Right atrium auricular region (tissue), 2 donors: ENCODE measurements at regions not wholly inside any gene's neighbourhood (a gene's known extent, or its start where the extent isn't known, plus 50 kb on each side); places are given as distances from the start of the nearest gene placed in this dataset.

ENCODE experiments used
- DNase-seq: peaks from one replicate; pipeline ENCODE4 v3.0.0-alpha.2; 2019; ENCODE audit warnings: low spot score
- H3K27ac ChIP-seq, 2 donors: fragments of 200-600 bp; sonication (generic); 1 replicate in 1 of 2; 2 replicates in 1 of 2; pipeline ENCODE4 v1.5.1; 2016 to 2019
- H3K27me3 ChIP-seq, 2 donors: fragments of 200-600 bp; sonication (generic); one replicate each; pipeline versions ENCODE4 v1.5.1 to v1.6.0; 2017 to 2019
- H3K36me3 ChIP-seq: fragments of 200-600 bp; sonication (generic); one replicate; pipeline ENCODE4 v1.5.1; 2016
- H3K4me1 ChIP-seq, 2 donors: fragments of 200-600 bp; sonication (generic); one replicate each; pipeline versions ENCODE4 v1.5.1 to v1.6.0; 2017 to 2019
- H3K4me3 ChIP-seq, 2 donors: fragments of 200-600 bp; sonication (generic); 1 replicate in 1 of 2; 2 replicates in 1 of 2; pipeline ENCODE4 v1.5.1; 2017 to 2019; ENCODE audit warnings: mild to moderate bottlenecking in 1 of 2, moderate library complexity in 1 of 2
- H3K9me3 ChIP-seq, 2 donors: fragments of 200-600 bp; sonication (generic); one replicate each; pipeline ENCODE4 v1.5.1; 2019
- TF ChIP-seq, protein P1 (sequence below), 2 donors: fragments of 200-600 bp; sonication (generic); IDR thresholded peaks; one replicate each; pipeline ENCODE4 v1.5.1; 2019; ENCODE audit warnings: antibody characterized with exemption in 2 of 2

DNA sequence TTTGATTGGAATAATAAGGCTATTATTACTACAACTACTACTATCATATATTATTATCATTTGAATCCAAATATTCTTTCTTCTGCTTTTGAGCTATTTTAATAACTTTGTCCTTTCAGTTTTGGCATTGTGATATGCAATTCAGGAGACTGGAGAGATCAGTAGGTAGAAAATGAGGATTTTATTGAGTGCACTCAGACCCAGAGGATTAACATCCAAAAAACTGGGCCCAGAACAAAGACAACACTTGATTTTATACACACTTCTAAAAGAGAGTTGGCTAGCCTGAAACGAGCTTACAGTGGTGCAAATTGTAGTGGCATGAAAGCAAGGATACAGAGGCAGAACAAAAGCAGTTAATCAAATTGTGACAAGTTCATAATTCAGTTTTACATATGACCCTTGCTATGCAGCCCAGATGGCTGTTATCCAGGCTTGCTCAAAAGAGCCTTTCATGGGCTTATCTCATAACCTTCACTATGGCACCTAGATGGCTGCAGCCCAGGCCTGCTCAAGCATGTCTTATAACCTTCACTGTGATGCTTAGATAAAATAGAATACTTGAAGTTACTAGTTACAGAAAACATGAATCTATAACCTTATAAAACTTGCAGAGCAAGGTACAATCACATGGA is 796.3 kb upstream of the RAG2 start:
- no peaks in the 10 kb centered on the region for H3K4me1 ChIP-seq
- no peaks in the 10 kb centered on the region for H3K27me3 ChIP-seq
- TF ChIP-seq, protein P1, sequence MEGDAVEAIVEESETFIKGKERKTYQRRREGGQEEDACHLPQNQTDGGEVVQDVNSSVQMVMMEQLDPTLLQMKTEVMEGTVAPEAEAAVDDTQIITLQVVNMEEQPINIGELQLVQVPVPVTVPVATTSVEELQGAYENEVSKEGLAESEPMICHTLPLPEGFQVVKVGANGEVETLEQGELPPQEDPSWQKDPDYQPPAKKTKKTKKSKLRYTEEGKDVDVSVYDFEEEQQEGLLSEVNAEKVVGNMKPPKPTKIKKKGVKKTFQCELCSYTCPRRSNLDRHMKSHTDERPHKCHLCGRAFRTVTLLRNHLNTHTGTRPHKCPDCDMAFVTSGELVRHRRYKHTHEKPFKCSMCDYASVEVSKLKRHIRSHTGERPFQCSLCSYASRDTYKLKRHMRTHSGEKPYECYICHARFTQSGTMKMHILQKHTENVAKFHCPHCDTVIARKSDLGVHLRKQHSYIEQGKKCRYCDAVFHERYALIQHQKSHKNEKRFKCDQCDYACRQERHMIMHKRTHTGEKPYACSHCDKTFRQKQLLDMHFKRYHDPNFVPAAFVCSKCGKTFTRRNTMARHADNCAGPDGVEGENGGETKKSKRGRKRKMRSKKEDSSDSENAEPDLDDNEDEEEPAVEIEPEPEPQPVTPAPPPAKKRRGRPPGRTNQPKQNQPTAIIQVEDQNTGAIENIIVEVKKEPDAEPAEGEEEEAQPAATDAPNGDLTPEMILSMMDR (IDR thresholded peaks at IDR 0.05), result no peak
- peaks cover 0 to 34% of the 10 kb centered on the region in 2 donors for H3K9me3 ChIP-seq
- H3K4me3 ChIP-seq, result no peak overlapping the region
- DNase-seq, result no peak
- no peak overlapping the region for H3K27ac ChIP-seq
- H3K36me3 ChIP-seq, result no peaks in the 10 kb centered on the region

- Histone ChIP-seq H3K27me3 (no peaks in the 10 kb centered on the region), H3K4me3 (no peak overlapping the region), H3K27ac (no peak overlapping the region), H3K9me3 (peaks cover 0 to 34% of the 10 kb centered on the region in 2 donors), H3K36me3 (no peaks in the 10 kb centered on the region), H3K4me1 (no peaks in the 10 kb centered on the region)
- no peak for DNase-seq
- TF ChIP-seq, protein P1 (IDR thresholded peaks at IDR 0.05), result no peak
Measured at GRCh38 chr11:37391615-37392014, 793.6 kb upstream of the RAG2 start.

- no peaks in the 10 kb centered on the region for H3K27me3 ChIP-seq
- H3K4me1 ChIP-seq, result no peaks in the 10 kb centered on the region
- peaks cover 0 to 24% of the 10 kb centered on the region in 2 donors for H3K9me3 ChIP-seq
- no peak for DNase-seq
- H3K27ac ChIP-seq, result no peak overlapping the region
- H3K4me3 ChIP-seq, result no peak overlapping the region
- TF ChIP-seq, protein P1 (IDR thresholded peaks at IDR 0.05), result no peak
- H3K36me3 ChIP-seq, result no peaks in the 10 kb centered on the region
Measured at GRCh38 chr11:37390576-37391083, 792.6 kb upstream of the RAG2 start.

DNA sequence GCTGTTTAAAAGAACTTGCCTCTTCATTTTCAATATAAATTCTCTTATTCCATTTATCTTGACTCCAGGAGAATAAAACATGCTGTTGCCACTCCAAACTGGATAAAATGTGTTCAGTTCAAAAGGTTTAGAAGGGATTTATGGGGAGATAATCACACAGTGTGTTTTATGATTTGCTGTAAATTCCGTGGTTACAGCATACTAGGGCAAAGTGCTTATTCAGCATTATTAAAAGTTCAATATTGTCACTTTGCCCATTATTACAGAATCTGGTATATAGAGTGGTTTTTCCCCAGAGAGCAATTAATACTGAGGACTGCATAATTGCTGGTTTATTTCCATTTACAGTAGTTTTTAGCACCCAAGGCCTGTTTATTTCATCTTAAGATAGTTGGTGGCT is 780.9 kb upstream of the RAG2 start:
- Histone ChIP-seq H3K4me1 (no peaks in the 10 kb centered on the region), H3K27ac (no peak overlapping the region), H3K27me3 (no peaks in the 10 kb centered on the region), H3K4me3 (no peak overlapping the region), H3K9me3 (peaks cover 0 to 6% of the 10 kb centered on the region in 2 donors), H3K36me3 (no peaks in the 10 kb centered on the region)
- DNase-seq, result no peak
- TF ChIP-seq, protein P1 (IDR thresholded peaks at IDR 0.05), result no peak

DNA sequence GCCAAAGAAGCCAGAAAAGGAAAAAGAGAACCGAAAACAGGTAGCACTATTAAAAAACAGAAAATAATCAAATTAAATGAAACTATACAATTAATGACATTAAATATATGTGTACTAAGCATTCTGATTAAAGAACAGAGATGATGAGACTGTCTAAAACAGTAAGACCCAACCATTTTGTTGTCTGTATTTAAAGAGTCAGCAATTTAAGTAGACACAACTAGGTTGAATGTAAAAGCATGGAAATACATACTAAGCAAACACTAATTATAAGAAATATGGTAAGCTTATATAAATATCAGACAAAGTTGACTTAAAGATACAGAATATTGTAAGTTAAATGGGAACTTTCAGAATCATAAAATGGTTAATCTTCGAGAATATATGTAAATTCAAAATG is 774.6 kb upstream of the RAG2 start:
- H3K4me1 ChIP-seq, result no peaks in the 10 kb centered on the region
- H3K4me3 ChIP-seq, result no peak overlapping the region
- H3K27ac ChIP-seq, result no peak overlapping the region
- DNase-seq, result no peak
- TF ChIP-seq, protein P1 (IDR thresholded peaks at IDR 0.05), result no peak
- H3K36me3 ChIP-seq, result no peaks in the 10 kb centered on the region
- H3K9me3 ChIP-seq, result peaks cover 0 to 11% of the 10 kb centered on the region in 2 donors
- no peaks in the 10 kb centered on the region for H3K27me3 ChIP-seq
